Vagina (tissue), 2 donors: ENCODE measurements at regions not wholly inside any gene's neighbourhood (a gene's known extent, or its start where the extent isn't known, plus 50 kb on each side); places are given as distances from the start of the nearest gene placed in this dataset.

Experiments
- DNase-seq, 2 donors: peaks; one replicate each; pipeline ENCODE4 v3.0.0-alpha.2; 2017; ENCODE audit errors: extremely low spot score in 2 of 2
- H3K27ac ChIP-seq: fragments of 200-600 bp; sonication (generic); one replicate; pipeline ENCODE4 v1.5.1; 2019
- H3K27me3 ChIP-seq: fragments of 200-600 bp; sonication (generic); one replicate; pipeline ENCODE4 v1.5.1; 2019
- H3K36me3 ChIP-seq, 2 donors: fragments of 200-600 bp; sonication (generic); one replicate each; pipeline ENCODE4 v1.5.1; 2017 to 2019
- H3K4me1 ChIP-seq: fragments of 200-600 bp; sonication (generic); one replicate; pipeline ENCODE4 v1.5.1; 2019
- H3K4me3 ChIP-seq, 2 donors: fragments of 200-600 bp; sonication (generic); 1 replicate in 1 of 2; 2 replicates in 1 of 2; pipeline ENCODE4 v1.5.1; 2016 to 2019
- H3K9me3 ChIP-seq: fragments of 200-600 bp; sonication (generic); one replicate; pipeline ENCODE4 v1.5.1; 2019
- POLR2A ChIP-seq, 2 donors: fragments of 450-650 bp; IDR thresholded peaks; one replicate each; pipeline ENCODE4 v1.6.1; 2017; ENCODE audit warnings: antibody characterized with exemption in 2 of 2, mild to moderate bottlenecking in 2 of 2, moderate library complexity in 2 of 2
- POLR2AphosphoS5 ChIP-seq, 2 donors: sonication (generic); formaldehyde crosslinking; IDR thresholded peaks; one replicate each; pipeline ENCODE4 v1.9.0; 2017; ENCODE audit warnings: antibody characterized with exemption in 2 of 2, mild to moderate bottlenecking in 2 of 2, low read depth in 1 of 2; ENCODE audit not compliant: insufficient read depth in 1 of 2
- intact Hi-C: fragments of 100-400 bp; cut with DNase I; formaldehyde crosslinking; loops from one replicate; pipeline ENCODE4 v1.15.1; 2023
- TF ChIP-seq, protein P1 (sequence below), 3 experiments: fragments of 450-650 bp in 2 of 3; fragments of 200-600 bp in 1 of 3; sonication (generic) in 1 of 3; IDR thresholded peaks; one replicate each; pipeline ENCODE4 v1.5.1; 2017 to 2019; ENCODE audit warnings: antibody characterized with exemption in 3 of 3, mild to moderate bottlenecking in 2 of 3, moderate library complexity in 2 of 3

DNA sequence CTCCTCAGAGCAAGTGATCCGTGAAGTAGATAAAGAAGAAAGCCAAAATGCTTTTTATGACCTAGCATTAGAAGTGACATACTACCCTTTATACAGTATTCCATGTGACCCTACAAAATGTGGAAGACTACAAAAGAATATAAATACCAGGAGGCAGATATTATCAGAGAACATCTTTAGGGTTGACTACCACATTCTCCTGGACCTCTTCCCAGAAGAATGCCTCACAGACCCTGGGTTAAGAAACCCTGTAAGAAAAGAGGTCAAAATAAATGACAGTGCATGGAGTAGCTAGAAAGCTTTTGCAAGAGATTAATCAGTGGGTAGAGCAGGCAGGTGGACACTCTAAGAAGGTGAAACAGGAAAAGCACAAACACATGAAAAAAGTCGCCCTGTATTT lies 69.2 kb downstream of the FANCF start:
- intact Hi-C loops: no loop called here
- TF ChIP-seq, protein P1, sequence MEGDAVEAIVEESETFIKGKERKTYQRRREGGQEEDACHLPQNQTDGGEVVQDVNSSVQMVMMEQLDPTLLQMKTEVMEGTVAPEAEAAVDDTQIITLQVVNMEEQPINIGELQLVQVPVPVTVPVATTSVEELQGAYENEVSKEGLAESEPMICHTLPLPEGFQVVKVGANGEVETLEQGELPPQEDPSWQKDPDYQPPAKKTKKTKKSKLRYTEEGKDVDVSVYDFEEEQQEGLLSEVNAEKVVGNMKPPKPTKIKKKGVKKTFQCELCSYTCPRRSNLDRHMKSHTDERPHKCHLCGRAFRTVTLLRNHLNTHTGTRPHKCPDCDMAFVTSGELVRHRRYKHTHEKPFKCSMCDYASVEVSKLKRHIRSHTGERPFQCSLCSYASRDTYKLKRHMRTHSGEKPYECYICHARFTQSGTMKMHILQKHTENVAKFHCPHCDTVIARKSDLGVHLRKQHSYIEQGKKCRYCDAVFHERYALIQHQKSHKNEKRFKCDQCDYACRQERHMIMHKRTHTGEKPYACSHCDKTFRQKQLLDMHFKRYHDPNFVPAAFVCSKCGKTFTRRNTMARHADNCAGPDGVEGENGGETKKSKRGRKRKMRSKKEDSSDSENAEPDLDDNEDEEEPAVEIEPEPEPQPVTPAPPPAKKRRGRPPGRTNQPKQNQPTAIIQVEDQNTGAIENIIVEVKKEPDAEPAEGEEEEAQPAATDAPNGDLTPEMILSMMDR (IDR thresholded peaks at IDR 0.05): no peak
- TF ChIP-seq POLR2A (IDR thresholded peaks at IDR 0.05) (no peak), POLR2AphosphoS5 (IDR thresholded peaks at IDR 0.05; ENCODE audit: insufficient read depth in 1 of 2, low read depth in 1 of 2) (no peak)
- Histone ChIP-seq H3K27me3 (no peaks in the 10 kb centered on the region), H3K4me3 (no peak overlapping the region), H3K27ac (no peak overlapping the region), H3K9me3 (no peaks in the 10 kb centered on the region), H3K4me1 (no peaks in the 10 kb centered on the region), H3K36me3 (no peaks in the 10 kb centered on the region)
- DNase-seq: no peak

DNA sequence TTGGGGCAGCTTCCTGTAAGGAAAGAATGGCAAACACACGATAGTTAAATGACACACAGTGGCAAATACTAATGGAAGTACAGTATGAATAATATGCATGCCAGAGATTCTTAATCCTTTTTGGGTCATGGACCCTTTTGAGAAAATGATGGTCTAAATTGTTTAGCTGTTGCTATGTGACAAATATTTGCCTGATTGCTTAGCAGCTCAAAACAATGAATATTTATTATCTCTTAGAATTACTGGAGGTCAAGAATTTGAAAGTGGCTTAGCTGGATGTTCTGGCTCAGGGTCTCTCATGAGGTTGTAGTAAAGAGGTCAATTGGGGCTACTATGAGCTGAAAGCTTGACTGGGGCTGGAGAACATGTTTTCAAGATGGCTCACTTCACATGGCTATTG lies 69.7 kb downstream of the FANCF start:
- no peak for DNase-seq
- H3K4me1 ChIP-seq: no peaks in the 10 kb centered on the region
- no peaks in the 10 kb centered on the region for H3K27me3 ChIP-seq
- intact Hi-C loops: no loop called here
- no peak overlapping the region for H3K4me3 ChIP-seq
- no peaks in the 10 kb centered on the region for H3K36me3 ChIP-seq
- H3K9me3 ChIP-seq: no peaks in the 10 kb centered on the region
- no peak for TF ChIP-seq POLR2A (IDR thresholded peaks at IDR 0.05)
- no peak for TF ChIP-seq POLR2AphosphoS5 (IDR thresholded peaks at IDR 0.05; ENCODE audit: insufficient read depth in 1 of 2, low read depth in 1 of 2)
- TF ChIP-seq, protein P1 (IDR thresholded peaks at IDR 0.05): no peak
- no peak overlapping the region for H3K27ac ChIP-seq

DNA sequence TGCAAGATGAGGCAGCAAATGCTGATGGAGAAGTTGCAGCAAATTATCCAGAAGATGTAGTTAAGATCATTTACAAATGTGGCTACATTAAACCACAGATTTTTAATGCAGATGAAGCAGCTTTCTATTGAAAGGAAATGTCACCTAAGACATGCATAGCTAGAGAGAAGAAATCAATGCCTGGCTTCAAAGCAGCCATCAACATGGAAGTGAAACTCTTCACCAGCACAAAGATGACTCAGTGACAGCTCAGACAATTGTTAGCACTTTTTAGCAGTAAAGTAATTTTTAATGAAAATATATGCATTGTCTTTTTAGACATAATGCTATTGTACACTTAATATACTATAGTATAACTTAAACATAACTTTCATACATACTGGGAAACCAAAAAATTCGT lies 71.4 kb downstream of the FANCF start:
- no peak for DNase-seq
- intact Hi-C loops: no loop called here
- Histone ChIP-seq H3K4me3 (no peak overlapping the region), H3K27me3 (no peaks in the 10 kb centered on the region), H3K4me1 (no peaks in the 10 kb centered on the region), H3K9me3 (no peaks in the 10 kb centered on the region), H3K36me3 (no peaks in the 10 kb centered on the region), H3K27ac (no peak overlapping the region)
- TF ChIP-seq POLR2A (IDR thresholded peaks at IDR 0.05): no peak
- TF ChIP-seq POLR2AphosphoS5 (IDR thresholded peaks at IDR 0.05; ENCODE audit: insufficient read depth in 1 of 2, low read depth in 1 of 2): no peak
- TF ChIP-seq, protein P1 (IDR thresholded peaks at IDR 0.05): no peak

DNA sequence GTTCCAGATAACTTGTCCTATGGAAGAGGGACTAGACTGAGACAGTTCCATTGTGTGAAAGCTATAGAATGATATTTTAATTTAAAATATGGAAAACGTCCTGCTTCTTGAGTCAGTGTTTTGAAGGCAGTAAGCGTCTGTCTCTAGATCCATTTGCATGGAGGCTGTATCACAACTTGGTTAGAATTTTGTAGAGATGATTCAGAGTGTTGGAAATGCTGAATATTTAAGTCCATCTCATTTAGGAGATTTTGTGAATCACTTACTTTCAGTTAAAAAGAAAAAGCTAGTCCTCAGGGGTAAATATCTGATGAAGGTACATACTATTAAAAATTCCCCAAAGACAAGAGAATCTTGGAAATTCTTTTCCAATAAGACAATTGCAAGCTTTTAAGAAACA lies 72.7 kb downstream of the FANCF start:
- Histone ChIP-seq H3K27ac (no peak overlapping the region), H3K4me1 (no peaks in the 10 kb centered on the region), H3K36me3 (no peaks in the 10 kb centered on the region), H3K4me3 (no peak overlapping the region), H3K9me3 (no peaks in the 10 kb centered on the region), H3K27me3 (no peaks in the 10 kb centered on the region)
- DNase-seq: no peak
- TF ChIP-seq POLR2AphosphoS5 (IDR thresholded peaks at IDR 0.05; ENCODE audit: insufficient read depth in 1 of 2, low read depth in 1 of 2): no peak
- TF ChIP-seq POLR2A (IDR thresholded peaks at IDR 0.05): no peak
- TF ChIP-seq, protein P1 (IDR thresholded peaks at IDR 0.05): no peak
- intact Hi-C loops: no loop called here

DNA sequence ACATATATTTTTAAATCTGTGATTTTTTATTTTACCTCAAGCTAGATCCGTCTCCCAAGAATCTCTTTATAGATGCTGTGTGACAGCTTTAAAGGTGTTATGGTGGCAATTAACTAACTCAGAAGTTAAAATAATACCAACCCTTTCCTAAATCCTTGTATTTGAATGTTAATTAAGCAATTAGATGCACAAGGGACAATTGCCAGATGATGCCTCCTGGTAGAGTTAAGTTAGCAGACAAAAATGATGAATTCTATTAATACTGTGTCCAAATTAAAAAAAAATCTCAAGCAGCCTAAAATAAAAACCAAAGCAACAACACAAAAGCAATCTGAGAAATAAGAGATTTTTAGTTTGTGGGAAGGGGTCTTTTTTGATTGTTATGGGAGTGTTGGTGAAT lies 78.9 kb downstream of the FANCF start:
- no peak overlapping the region for H3K4me3 ChIP-seq
- no peak for DNase-seq
- H3K9me3 ChIP-seq: no peaks in the 10 kb centered on the region
- H3K4me1 ChIP-seq: no peaks in the 10 kb centered on the region
- H3K27ac ChIP-seq: no peak overlapping the region
- H3K36me3 ChIP-seq: no peaks in the 10 kb centered on the region
- H3K27me3 ChIP-seq: no peaks in the 10 kb centered on the region
- TF ChIP-seq POLR2AphosphoS5 (IDR thresholded peaks at IDR 0.05; ENCODE audit: insufficient read depth in 1 of 2, low read depth in 1 of 2): no peak
- TF ChIP-seq POLR2A (IDR thresholded peaks at IDR 0.05): no peak
- TF ChIP-seq, protein P1 (IDR thresholded peaks at IDR 0.05): no peak
- intact Hi-C loops: no loop called here
